Uterus (tissue), 2 donors: ENCODE measurements at regions not wholly inside any gene's neighbourhood (a gene's known extent, or its start where the extent isn't known, plus 50 kb on each side); places are given as distances from the start of the nearest gene placed in this dataset.

Source experiments
- POLR2A ChIP-seq, 2 donors: fragments of 450-650 bp; IDR thresholded peaks; one replicate each; pipeline ENCODE4 v1.6.1; 2016; ENCODE audit warnings: antibody characterized with exemption in 2 of 2, mild to moderate bottlenecking in 1 of 2, moderate library complexity in 1 of 2
- TF ChIP-seq, protein P1 (sequence below), 4 experiments: fragments of 200-600 bp in 2 of 4; fragments of 450-650 bp in 2 of 4; sonication (generic) in 2 of 4; IDR thresholded peaks; one replicate each; pipeline ENCODE4 v1.5.1; 2016 to 2019; ENCODE audit warnings: antibody characterized with exemption in 4 of 4, mild to moderate bottlenecking in 2 of 4, moderate library complexity in 1 of 4

DNA sequence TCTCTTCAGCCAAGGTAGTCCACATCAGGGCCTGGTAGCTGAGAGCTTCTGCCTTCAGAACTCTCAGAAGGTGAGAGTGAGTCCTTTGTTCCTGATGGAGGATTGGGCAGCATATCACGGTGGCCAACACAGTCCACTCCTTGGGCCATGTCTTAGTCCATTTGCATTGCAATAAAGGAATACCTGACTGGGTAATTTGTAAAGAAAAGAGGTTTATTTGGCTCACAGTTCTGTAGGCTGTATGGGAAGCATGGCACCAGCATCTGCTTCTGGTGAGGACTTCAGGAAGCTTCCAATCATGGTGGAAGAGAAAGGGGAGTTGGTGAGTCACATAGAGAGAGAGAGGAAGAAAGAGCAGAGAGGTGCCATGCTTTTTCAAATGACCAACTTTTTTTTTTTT lies 98.8 kb downstream of the ADCYAP1 start:
- TF ChIP-seq, protein P1, sequence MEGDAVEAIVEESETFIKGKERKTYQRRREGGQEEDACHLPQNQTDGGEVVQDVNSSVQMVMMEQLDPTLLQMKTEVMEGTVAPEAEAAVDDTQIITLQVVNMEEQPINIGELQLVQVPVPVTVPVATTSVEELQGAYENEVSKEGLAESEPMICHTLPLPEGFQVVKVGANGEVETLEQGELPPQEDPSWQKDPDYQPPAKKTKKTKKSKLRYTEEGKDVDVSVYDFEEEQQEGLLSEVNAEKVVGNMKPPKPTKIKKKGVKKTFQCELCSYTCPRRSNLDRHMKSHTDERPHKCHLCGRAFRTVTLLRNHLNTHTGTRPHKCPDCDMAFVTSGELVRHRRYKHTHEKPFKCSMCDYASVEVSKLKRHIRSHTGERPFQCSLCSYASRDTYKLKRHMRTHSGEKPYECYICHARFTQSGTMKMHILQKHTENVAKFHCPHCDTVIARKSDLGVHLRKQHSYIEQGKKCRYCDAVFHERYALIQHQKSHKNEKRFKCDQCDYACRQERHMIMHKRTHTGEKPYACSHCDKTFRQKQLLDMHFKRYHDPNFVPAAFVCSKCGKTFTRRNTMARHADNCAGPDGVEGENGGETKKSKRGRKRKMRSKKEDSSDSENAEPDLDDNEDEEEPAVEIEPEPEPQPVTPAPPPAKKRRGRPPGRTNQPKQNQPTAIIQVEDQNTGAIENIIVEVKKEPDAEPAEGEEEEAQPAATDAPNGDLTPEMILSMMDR (IDR thresholded peaks at IDR 0.05) = no peak
- no peak for TF ChIP-seq POLR2A (IDR thresholded peaks at IDR 0.05)
